ENCODE measurements at regions not wholly inside any gene's neighbourhood (a gene's known extent, or its start where the extent isn't known, plus 50 kb on each side); places are given as distances from the start of the nearest gene placed in this dataset.
A peak's percentile ranks its signal among the peaks of the same experiment; 100 is the strongest.

DNA sequence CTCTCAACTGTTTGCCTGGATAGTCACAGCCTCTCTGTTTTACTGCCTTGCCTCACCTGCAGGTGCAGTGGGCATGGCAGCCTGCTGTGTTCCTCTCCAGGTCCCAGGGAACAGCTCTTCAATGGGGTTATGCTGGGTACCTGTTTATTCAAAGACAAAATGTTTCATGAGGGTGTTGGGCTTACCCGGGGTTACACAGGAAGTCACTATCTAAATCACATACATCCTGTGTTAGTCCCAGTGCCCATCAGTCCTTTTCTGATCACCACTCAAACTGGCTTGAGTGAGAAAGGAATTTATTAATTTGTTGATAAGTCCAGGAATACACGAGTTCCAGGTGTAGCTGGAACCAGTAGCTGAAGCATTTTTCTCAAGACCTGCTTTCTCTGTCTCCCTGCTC lies 1503.6 kb upstream of the TMEM132C start:
- no peak for DNase-seq (ENCODE audit: low spot score)
- TF ChIP-seq, protein P1, sequence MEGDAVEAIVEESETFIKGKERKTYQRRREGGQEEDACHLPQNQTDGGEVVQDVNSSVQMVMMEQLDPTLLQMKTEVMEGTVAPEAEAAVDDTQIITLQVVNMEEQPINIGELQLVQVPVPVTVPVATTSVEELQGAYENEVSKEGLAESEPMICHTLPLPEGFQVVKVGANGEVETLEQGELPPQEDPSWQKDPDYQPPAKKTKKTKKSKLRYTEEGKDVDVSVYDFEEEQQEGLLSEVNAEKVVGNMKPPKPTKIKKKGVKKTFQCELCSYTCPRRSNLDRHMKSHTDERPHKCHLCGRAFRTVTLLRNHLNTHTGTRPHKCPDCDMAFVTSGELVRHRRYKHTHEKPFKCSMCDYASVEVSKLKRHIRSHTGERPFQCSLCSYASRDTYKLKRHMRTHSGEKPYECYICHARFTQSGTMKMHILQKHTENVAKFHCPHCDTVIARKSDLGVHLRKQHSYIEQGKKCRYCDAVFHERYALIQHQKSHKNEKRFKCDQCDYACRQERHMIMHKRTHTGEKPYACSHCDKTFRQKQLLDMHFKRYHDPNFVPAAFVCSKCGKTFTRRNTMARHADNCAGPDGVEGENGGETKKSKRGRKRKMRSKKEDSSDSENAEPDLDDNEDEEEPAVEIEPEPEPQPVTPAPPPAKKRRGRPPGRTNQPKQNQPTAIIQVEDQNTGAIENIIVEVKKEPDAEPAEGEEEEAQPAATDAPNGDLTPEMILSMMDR (IDR thresholded peaks at IDR 0.05; ENCODE audit: borderline replicate concordance, control extremely low read depth, extremely low read depth, insufficient read depth, missing control alignments): no peak
- in situ Hi-C loops (cut with MboI; ENCODE audit: low sequenced_read_pairs, unreplicated experiment): no loop called here

DNA sequence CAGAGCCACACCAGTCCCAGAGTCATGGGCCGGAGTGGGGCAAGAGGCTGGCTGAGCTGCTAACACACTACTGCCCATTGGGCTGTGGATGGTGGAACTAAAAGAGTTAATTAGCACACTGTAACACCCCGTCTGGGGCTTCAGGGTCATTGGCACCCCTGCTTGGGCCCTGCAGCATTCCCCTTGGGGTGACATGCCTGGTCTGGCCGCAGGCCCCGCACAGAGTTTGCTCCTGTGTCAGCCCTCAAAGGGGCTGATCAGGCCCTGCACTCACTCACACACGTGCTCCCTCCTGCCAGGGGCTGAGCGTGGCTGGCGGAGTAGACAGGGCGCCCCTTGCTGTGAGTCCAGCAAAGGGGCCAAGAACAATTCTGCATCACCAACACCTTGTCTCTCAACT lies 1499.6 kb upstream of the TMEM132C start:
- in situ Hi-C loops (cut with MboI; ENCODE audit: low sequenced_read_pairs, unreplicated experiment): no loop called here

DNA sequence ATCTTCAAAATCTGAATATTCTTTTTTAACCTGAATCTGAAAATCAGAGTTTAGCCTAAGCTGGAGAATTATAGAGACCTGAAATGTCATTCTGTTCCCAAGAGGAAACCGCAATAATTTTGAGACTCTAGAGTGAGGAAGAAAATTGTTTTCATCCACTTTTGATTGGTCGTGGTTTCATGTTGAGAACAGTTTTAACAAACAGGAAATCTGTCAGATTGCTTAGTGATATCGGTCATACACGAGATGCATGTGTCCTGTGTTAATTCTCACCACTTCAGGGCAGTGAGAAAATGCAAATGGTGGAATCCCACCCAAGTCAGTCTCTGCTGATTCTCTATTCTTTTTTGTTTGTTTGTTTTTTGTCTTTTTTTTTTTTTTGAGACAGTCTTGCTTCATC lies 1498.5 kb upstream of the TMEM132C start:
- in situ Hi-C loops (cut with MboI; ENCODE audit: low sequenced_read_pairs, unreplicated experiment): no loop called here
- DNase-seq (ENCODE audit: low spot score): no peak
- TF ChIP-seq, protein P1 (IDR thresholded peaks at IDR 0.05; ENCODE audit: borderline replicate concordance, control extremely low read depth, extremely low read depth, insufficient read depth, missing control alignments): no peak

More for the DNA sequence above, 1499.6 kb upstream of the TMEM132C start:
- TF ChIP-seq, protein P1 (IDR thresholded peaks at IDR 0.05; ENCODE audit: borderline replicate concordance, control extremely low read depth, extremely low read depth, insufficient read depth, missing control alignments): no peak
- DNase-seq (ENCODE audit: low spot score): no peak

DNA sequence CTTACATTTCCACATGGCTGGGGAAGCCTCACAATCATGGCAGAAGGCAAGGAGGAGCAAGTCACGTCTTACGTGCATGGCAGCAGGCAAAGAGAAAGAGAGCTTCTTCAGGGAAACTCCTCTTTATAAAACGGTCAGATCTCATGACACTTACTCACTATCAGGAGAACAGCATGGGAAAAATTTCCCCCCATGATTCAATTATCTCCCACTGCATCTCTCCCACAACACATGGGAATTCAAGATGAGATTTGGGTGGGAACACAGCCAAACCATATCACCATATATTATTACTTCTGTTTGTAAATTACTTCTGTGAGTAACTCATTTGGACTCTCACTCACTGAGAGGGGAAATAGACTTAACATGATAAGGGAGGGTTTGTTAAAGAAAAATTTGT lies 1496.8 kb upstream of the TMEM132C start:
- DNase-seq (ENCODE audit: low spot score): no peak
- in situ Hi-C loops (cut with MboI; ENCODE audit: low sequenced_read_pairs, unreplicated experiment): no loop called here
- TF ChIP-seq, protein P1 (IDR thresholded peaks at IDR 0.05; ENCODE audit: borderline replicate concordance, control extremely low read depth, extremely low read depth, insufficient read depth, missing control alignments): no peak

DNA sequence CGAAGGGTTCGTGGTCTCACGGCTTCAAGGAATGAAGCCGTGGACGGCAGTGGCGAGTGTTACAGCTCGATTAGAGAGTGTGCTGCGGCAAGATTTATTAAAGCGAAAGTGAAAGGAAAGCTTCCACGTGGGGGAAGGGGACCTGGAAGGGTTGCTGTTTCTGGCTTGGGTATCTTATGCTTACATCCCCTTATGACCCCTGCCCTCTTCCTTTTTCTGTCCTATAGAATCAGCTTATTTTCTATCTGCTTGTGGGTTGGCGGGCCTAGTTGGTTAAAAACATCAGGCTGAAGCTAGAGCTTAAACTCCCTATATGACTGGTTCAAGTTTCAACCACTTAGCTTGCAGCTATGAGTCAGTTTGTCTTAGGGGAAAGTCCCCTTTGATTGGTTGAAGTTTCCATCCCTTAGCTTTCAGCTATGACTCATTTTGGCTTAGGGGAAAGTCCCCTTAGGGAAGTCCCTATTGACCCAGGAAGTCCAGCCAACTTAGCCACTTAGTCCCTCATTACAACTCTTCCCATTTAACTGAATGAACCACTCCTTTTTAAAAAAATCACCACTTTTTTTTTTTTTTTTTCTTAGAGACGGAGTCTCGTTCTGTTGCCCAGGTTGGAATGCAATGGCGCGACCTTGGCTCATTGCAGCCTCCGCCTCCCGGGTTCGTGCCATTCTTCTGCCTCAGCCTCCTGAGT lies 1494.7 kb upstream of the TMEM132C start:
- peak; percentile 55 for DNase-seq (ENCODE audit: low spot score)
- TF ChIP-seq, protein P1 (IDR thresholded peaks at IDR 0.05; ENCODE audit: borderline replicate concordance, control extremely low read depth, extremely low read depth, insufficient read depth, missing control alignments): no peak
- in situ Hi-C loops (cut with MboI; ENCODE audit: low sequenced_read_pairs, unreplicated experiment): no loop called here

DNA sequence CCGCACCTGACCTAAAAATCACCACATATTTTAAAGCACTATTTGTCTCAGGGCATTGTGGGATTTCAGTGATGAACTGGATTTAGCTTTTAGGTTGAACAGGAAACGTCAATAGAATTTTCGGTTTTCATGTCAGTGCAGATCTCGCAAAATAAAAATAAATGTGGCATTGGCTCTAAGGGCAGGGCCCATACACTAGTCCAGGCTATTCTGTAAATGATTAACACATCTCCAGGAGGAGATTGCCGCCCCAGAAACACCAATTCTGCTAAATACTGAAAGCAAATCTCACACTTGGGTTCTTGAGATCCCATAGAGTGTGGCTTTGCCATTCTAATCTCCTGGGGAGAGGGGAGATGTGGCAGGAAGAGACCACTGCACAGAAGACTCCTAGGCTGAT lies 1494.0 kb upstream of the TMEM132C start:
- in situ Hi-C loops (cut with MboI; ENCODE audit: low sequenced_read_pairs, unreplicated experiment): no loop called here
- TF ChIP-seq, protein P1 (IDR thresholded peaks at IDR 0.05; ENCODE audit: borderline replicate concordance, control extremely low read depth, extremely low read depth, insufficient read depth, missing control alignments): no peak
- DNase-seq (ENCODE audit: low spot score): no peak

All from GM13976 (cell line).